ENCODE measurements at regions not wholly inside any gene's neighbourhood (a gene's known extent, or its start where the extent isn't known, plus 50 kb on each side); places are given as distances from the start of the nearest gene placed in this dataset.
"Not testable (repeated sequence)": the region's sequence is repeated elsewhere in the genome, so short reads cannot be mapped to it uniquely, and the experiment has no call there.

DNA sequence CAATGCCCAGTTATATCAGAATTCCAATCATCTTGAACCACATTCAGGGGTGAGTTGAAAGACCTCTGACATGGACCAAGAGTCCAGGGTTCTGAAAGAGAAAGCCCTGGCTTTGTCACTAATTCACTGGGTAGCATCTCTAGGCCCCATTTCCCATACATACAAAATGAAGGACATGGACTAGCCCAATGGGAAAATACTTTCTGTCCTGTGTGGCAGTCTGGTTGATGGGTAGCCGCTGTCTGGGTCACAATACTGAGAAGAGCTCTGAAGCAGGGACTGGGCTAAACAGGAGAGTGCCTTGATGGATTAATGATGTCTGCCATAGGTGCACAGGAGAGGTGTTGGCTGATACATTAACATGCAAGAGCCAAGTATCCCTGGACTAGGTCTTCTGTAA is 214.3 kb downstream of the RAB11FIP4 start:
- no peaks in the 10 kb centered on the region for H4K20me1 ChIP-seq (ENCODE audit: insufficient read depth, low read length)
- no peaks in the 10 kb centered on the region for H3K27me3 ChIP-seq (replicated peaks; ENCODE audit: insufficient read depth, low read length)
- H3K9me3 ChIP-seq (replicated peaks; ENCODE audit: insufficient read depth, low read length), result no peaks in the 10 kb centered on the region
- no peaks in the 10 kb centered on the region for H3K79me2 ChIP-seq (ENCODE audit: low read length)
- H3K4me3 ChIP-seq (ENCODE audit: low read length), result no peak overlapping the region
- no peak overlapping the region for H3K27ac ChIP-seq (ENCODE audit: low read length)
- no peak overlapping the region for H3K9ac ChIP-seq (ENCODE audit: low read length)
- no peaks in the 10 kb centered on the region for H3F3A ChIP-seq (ENCODE audit: insufficient read depth, low read length)
- DNase-seq, result no peak
- no peaks in the 10 kb centered on the region for H3K9me2 ChIP-seq (replicated peaks; ENCODE audit: insufficient read depth, low read length)
- no peaks in the 10 kb centered on the region for H3K4me1 ChIP-seq (ENCODE audit: low read length)
- no peak overlapping the region for H2AFZ ChIP-seq (ENCODE audit: low read length)
- H3K4me2 ChIP-seq (ENCODE audit: low read depth, low read length), result no peak overlapping the region
- no peaks in the 10 kb centered on the region for H3K36me3 ChIP-seq (replicated peaks; ENCODE audit: insufficient read depth, low read length)
- TF ChIP-seq, protein P1, sequence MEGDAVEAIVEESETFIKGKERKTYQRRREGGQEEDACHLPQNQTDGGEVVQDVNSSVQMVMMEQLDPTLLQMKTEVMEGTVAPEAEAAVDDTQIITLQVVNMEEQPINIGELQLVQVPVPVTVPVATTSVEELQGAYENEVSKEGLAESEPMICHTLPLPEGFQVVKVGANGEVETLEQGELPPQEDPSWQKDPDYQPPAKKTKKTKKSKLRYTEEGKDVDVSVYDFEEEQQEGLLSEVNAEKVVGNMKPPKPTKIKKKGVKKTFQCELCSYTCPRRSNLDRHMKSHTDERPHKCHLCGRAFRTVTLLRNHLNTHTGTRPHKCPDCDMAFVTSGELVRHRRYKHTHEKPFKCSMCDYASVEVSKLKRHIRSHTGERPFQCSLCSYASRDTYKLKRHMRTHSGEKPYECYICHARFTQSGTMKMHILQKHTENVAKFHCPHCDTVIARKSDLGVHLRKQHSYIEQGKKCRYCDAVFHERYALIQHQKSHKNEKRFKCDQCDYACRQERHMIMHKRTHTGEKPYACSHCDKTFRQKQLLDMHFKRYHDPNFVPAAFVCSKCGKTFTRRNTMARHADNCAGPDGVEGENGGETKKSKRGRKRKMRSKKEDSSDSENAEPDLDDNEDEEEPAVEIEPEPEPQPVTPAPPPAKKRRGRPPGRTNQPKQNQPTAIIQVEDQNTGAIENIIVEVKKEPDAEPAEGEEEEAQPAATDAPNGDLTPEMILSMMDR (IDR thresholded peaks at IDR 0.05; ENCODE audit: low read length), result no peak
- TF ChIP-seq EZH2 (optimal IDR thresholded peaks at IDR 0.05; ENCODE audit: low read depth, low read length) (no peak), EZH2phosphoT487 (IDR thresholded peaks at IDR 0.05; ENCODE audit: low read length) (no peak)

DNA sequence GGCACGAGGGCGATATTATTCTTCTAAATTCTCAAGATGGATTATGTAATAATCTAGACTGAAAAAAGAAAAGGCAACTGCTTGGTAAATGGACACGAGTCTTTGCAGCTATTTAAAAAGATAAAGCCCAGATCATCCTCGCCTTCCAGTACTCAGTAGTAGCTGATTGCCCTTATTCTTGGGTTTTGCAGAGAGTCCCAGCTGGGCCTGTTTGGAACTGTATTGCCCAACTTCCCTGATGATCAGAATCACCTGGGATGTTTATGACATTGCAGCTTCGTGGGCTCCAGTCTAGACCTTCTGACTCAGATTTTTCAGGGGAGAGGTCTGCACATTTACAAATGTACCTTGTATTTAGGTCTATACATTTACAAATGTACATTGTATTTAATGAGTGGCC is 213.5 kb downstream of the RAB11FIP4 start:
- DNase-seq, result no peak

GRCh38 chr17:31600144-31600543 is 208.7 kb downstream of the RAB11FIP4 start:
- not testable (repeated sequence) for H4K20me1 ChIP-seq (ENCODE audit: insufficient read depth, low read length); DNase-seq; H3K9ac ChIP-seq (ENCODE audit: low read length); H3K27me3 ChIP-seq (replicated peaks; ENCODE audit: insufficient read depth, low read length); H3K4me3 ChIP-seq (ENCODE audit: low read length); H2AFZ ChIP-seq (ENCODE audit: low read length); H3K9me2 ChIP-seq (replicated peaks; ENCODE audit: insufficient read depth, low read length); H3K4me1 ChIP-seq (ENCODE audit: low read length); H3K79me2 ChIP-seq (ENCODE audit: low read length); H3K4me2 ChIP-seq (ENCODE audit: low read depth, low read length); H3K27ac ChIP-seq (ENCODE audit: low read length); H3K36me3 ChIP-seq (replicated peaks; ENCODE audit: insufficient read depth, low read length); H3F3A ChIP-seq (ENCODE audit: insufficient read depth, low read length); H3K9me3 ChIP-seq (replicated peaks; ENCODE audit: insufficient read depth, low read length)

More for the DNA sequence above, 213.5 kb downstream of the RAB11FIP4 start:
- no peaks in the 10 kb centered on the region for H3K27me3 ChIP-seq (replicated peaks; ENCODE audit: insufficient read depth, low read length)
- no peaks in the 10 kb centered on the region for H3K36me3 ChIP-seq (replicated peaks; ENCODE audit: insufficient read depth, low read length)
- H2AFZ ChIP-seq (ENCODE audit: low read length), result no peak overlapping the region
- H4K20me1 ChIP-seq (ENCODE audit: insufficient read depth, low read length), result no peaks in the 10 kb centered on the region
- H3F3A ChIP-seq (ENCODE audit: insufficient read depth, low read length), result no peaks in the 10 kb centered on the region
- TF ChIP-seq EZH2phosphoT487 (IDR thresholded peaks at IDR 0.05; ENCODE audit: low read length), result no peak
- TF ChIP-seq EZH2 (optimal IDR thresholded peaks at IDR 0.05; ENCODE audit: low read depth, low read length), result no peak
- TF ChIP-seq, protein P1 (IDR thresholded peaks at IDR 0.05; ENCODE audit: low read length), result no peak
- H3K27ac ChIP-seq (ENCODE audit: low read length), result no peak overlapping the region
- H3K4me2 ChIP-seq (ENCODE audit: low read depth, low read length), result no peak overlapping the region
- no peaks in the 10 kb centered on the region for H3K4me1 ChIP-seq (ENCODE audit: low read length)
- no peak overlapping the region for H3K4me3 ChIP-seq (ENCODE audit: low read length)
- H3K9me2 ChIP-seq (replicated peaks; ENCODE audit: insufficient read depth, low read length), result no peaks in the 10 kb centered on the region
- no peaks in the 10 kb centered on the region for H3K79me2 ChIP-seq (ENCODE audit: low read length)
- no peaks in the 10 kb centered on the region for H3K9me3 ChIP-seq (replicated peaks; ENCODE audit: insufficient read depth, low read length)
- no peak overlapping the region for H3K9ac ChIP-seq (ENCODE audit: low read length)

DNA sequence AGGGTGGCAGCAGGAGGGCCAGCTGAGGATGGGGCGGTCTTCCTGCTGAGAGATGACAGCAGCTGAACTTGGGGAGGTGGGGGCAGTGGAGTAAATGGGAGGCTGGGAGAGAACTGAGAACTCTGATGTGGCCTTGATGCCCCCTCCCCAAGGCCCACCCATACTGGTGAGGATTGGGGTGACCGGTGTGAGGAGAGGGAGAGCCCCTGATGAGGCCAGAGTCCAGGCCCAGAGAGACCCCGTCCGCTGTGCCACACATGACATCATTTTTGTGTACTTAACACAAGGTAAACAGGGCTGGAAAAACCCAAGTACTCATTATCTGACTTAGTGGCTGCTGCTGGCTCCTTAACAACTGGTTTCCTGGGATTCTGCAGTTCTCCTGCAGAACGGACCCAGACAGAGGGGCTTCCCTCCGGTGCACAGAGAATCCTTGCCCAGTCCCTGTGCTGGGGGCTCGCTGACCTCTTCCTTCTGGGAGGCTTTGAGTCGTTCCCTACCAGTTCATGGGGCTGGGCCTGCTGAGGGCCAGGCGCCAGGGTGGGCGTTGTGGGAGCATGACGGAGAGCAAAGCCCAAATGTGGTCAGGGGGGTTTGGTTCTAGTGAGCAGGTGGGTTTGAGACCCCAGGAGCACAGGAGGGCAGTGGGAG is 207.6 kb downstream of the RAB11FIP4 start:
- no peaks in the 10 kb centered on the region for H3K9me2 ChIP-seq (replicated peaks; ENCODE audit: insufficient read depth, low read length)
- H3K27ac ChIP-seq (ENCODE audit: low read length), result no peak overlapping the region
- no peaks in the 10 kb centered on the region for H3K36me3 ChIP-seq (replicated peaks; ENCODE audit: insufficient read depth, low read length)
- H2AFZ ChIP-seq (ENCODE audit: low read length), result no peak overlapping the region
- H3K4me1 ChIP-seq (ENCODE audit: low read length), result peaks cover 10% of the 10 kb centered on the region
- no peak overlapping the region for H3K4me3 ChIP-seq (ENCODE audit: low read length)
- H3K4me2 ChIP-seq (ENCODE audit: low read depth, low read length), result no peak overlapping the region
- DNase-seq, result no peak
- H3K27me3 ChIP-seq (replicated peaks; ENCODE audit: insufficient read depth, low read length), result no peaks in the 10 kb centered on the region
- H3K9ac ChIP-seq (ENCODE audit: low read length), result no peak overlapping the region
- H3K9me3 ChIP-seq (replicated peaks; ENCODE audit: insufficient read depth, low read length), result no peaks in the 10 kb centered on the region
- no peaks in the 10 kb centered on the region for H4K20me1 ChIP-seq (ENCODE audit: insufficient read depth, low read length)
- H3K79me2 ChIP-seq (ENCODE audit: low read length), result no peaks in the 10 kb centered on the region
- no peaks in the 10 kb centered on the region for H3F3A ChIP-seq (ENCODE audit: insufficient read depth, low read length)
- TF ChIP-seq EZH2phosphoT487 (IDR thresholded peaks at IDR 0.05; ENCODE audit: low read length), result no peak
- TF ChIP-seq, protein P1 (IDR thresholded peaks at IDR 0.05; ENCODE audit: low read length), result no peak
- TF ChIP-seq EZH2 (optimal IDR thresholded peaks at IDR 0.05; ENCODE audit: low read depth, low read length), result no peak
